GM12872 (cell line): ENCODE measurements at regions not wholly inside any gene's neighbourhood (a gene's known extent, or its start where the extent isn't known, plus 50 kb on each side); places are given as distances from the start of the nearest gene placed in this dataset.

Source experiments
- CTCF ChIP-seq: IDR thresholded peaks from 3 replicates; pipeline ENCODE4 v1.5.1; 2011; ENCODE audit warnings: low read depth, mild to moderate bottlenecking, low read length, moderate library complexity; ENCODE audit not compliant: insufficient read depth

DNA sequence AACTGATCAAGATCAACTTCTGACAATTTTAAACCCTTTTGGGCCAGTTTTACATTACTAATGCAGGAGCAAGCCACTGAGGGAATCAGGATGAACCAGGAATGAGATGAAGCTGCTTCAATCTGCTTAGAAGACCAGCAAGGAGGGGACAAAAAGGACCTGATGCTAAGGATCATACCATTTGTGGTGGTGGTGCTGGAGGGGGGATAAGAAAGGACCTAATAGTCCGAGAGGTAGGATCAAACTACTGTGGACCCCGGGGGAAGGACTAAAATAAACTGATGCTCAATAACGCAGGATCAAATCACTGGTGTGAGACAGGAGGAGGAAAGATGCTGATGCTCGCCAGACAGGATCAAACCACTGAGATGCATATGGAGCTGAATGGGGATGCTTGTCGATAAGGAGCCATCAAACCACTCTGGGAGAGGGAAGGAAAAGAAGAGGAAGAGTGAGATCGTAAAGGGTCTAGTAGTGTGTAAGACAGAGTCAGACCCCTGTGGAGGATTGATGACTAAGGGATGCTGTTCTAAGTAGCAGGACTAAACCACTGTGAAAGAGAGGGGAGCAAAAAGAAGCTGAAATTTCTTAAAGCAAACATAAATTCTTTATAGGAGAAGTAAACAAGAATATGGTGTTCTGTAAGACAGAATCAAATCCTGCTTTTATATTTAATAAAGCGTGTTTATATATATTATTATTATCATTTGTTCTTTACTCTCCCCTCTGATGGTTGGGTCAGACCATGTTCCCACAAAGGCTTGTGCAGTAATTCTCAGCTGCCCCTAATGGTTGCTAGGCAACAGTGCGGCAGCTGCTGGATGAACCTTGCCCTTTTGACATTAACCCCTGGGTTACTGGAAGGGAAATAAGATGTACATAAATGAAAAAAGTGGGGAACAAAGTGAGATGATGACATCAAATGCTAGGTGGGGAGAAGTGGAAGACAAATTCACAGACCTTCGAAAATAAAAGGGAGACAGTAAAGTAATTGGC is 432.5 kb upstream of the FGF16 start:
- TF ChIP-seq CTCF: no peak

- TF ChIP-seq CTCF: no peak
These were observed 430.1 kb upstream of the FGF16 start for GRCh38 chrX:77017093-77017492.

DNA sequence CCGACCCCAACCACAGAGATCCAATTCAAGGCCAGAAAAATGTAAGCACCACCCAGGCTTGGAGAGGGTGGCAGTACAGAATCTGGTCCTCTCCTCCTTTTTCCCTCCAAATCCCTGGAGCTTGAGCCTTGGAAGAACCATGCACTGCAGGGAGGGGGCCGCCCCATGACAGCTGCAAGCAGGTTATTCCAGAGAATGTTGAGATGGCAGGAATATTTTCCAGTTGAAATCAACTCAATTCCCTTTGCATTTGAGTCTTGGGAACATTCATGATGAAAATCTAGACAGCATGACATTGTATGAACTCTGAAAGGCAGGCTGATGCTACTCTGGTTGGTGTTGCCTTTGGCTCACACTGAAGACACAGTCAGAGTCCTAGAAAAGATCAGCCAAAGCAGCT is 386.6 kb upstream of the FGF16 start:
- TF ChIP-seq CTCF: no peak

GRCh38 chrX:77061022-77061421 is 386.2 kb upstream of the FGF16 start:
- TF ChIP-seq CTCF: no peak

DNA sequence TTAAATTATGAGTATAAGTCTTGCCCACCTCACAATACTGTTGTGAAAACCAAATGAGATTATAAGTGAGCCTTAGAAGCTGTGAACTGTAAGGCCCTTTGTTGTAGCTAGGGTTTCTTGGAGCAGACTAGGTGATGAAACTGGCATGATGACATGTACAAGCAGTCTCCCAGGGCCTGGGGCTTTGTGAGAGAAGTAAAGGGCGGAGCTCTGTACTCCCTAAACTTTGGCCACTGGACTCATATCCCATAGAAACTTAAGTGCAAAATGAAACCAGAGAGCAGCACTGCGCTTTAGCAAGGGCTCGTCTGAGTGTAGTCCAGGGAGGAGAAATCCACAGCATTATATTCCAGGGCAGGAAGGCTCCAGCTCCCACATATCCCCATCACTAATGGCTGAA is 385.6 kb upstream of the FGF16 start:
- no peak for TF ChIP-seq CTCF

- no peak for TF ChIP-seq CTCF
These were observed 381.3 kb upstream of the FGF16 start for GRCh38 chrX:77065896-77066295.

DNA sequence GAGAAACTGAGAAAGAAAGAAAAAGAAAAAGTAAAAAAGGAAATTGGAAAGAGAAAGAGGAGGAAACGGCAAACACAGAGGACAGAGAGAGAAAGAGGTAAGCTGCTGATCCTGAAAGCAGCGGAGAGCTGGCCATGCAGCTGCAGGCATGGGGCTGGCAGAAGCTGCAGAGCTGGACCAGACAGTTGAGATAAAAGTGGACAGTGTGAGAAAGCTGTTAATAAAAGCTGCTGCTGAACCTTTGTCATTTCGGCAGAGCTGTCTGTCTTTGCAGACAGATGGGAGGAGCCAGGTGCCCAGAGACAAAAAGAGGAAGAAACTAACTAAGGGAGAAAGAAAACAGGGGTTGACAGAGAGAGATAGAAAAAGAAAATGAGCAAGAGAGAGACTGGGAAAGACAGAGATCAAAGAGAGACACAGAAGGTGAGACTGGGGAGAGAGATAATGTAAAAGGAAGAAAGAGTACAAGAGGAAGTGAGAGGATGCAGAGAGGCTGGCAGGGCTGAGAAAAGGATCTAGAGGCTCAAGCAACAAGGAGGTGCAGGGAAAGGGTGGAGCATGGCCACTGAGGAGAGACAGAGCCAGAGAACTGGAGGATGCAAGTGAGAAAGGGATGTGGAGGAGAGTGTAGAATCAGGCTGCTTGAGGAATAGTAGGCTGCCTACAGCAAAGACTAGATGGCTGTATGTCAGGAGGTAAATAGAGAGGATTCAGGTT is 376.8 kb upstream of the FGF16 start:
- TF ChIP-seq CTCF: no peak
